ENCODE measurements at regions not wholly inside any gene's neighbourhood (a gene's known extent, or its start where the extent isn't known, plus 50 kb on each side); places are given as distances from the start of the nearest gene placed in this dataset.
"Not testable (repeated sequence)": the region's sequence is repeated elsewhere in the genome, so short reads cannot be mapped to it uniquely, and the experiment has no call there.

- TF ChIP-seq SUZ12 (IDR thresholded peaks at IDR 0.05; ENCODE audit: extremely low read depth, insufficient read depth, insufficient read length) (no peak), YY1 (IDR thresholded peaks at IDR 0.05; ENCODE audit: insufficient read depth, insufficient read length) (no peak)
- Histone ChIP-seq H3K36me3 (ENCODE audit: insufficient read depth, insufficient read length, low read length) (no peaks in the 10 kb centered on the region), H3K4me1 (ENCODE audit: insufficient read depth, insufficient read length) (no peaks in the 10 kb centered on the region), H3K27me3 (ENCODE audit: insufficient read depth, insufficient read length) (no peaks in the 10 kb centered on the region), H3K4me3 (ENCODE audit: insufficient read length, low read depth) (no peak overlapping the region), H3K9ac (ENCODE audit: insufficient read length, low read depth) (no peak overlapping the region), H3K9me3 (ENCODE audit: insufficient read depth, low read length) (no peaks in the 10 kb centered on the region)
- no peak for DNase-seq (ENCODE audit: low read depth, low spot score)
Measured at GRCh38 chr17:16853661-16854320, 118.1 kb downstream of the TNFRSF13B start.

- not testable (repeated sequence) for DNase-seq (ENCODE audit: low read depth, low spot score); H3K4me1 ChIP-seq (ENCODE audit: insufficient read depth, insufficient read length); H3K4me3 ChIP-seq (ENCODE audit: insufficient read length, low read depth); H3K27me3 ChIP-seq (ENCODE audit: insufficient read depth, insufficient read length); H3K9ac ChIP-seq (ENCODE audit: insufficient read length, low read depth); H3K36me3 ChIP-seq (ENCODE audit: insufficient read depth, insufficient read length, low read length); H3K9me3 ChIP-seq (ENCODE audit: insufficient read depth, low read length)
Measured at GRCh38 chr17:16849861-16850260, 122.1 kb downstream of the TNFRSF13B start.

- not testable (repeated sequence) for H3K36me3 ChIP-seq (ENCODE audit: insufficient read depth, insufficient read length, low read length); H3K27me3 ChIP-seq (ENCODE audit: insufficient read depth, insufficient read length); H3K4me3 ChIP-seq (ENCODE audit: insufficient read length, low read depth); H3K9me3 ChIP-seq (ENCODE audit: insufficient read depth, low read length); H3K4me1 ChIP-seq (ENCODE audit: insufficient read depth, insufficient read length); DNase-seq (ENCODE audit: low read depth, low spot score); H3K9ac ChIP-seq (ENCODE audit: insufficient read length, low read depth)
Measured at GRCh38 chr17:16848997-16849396, 122.9 kb downstream of the TNFRSF13B start.

GRCh38 chr17:16845098-16845497 is 126.8 kb downstream of the TNFRSF13B start:
- not testable (repeated sequence) for H3K9ac ChIP-seq (ENCODE audit: insufficient read length, low read depth); H3K27me3 ChIP-seq (ENCODE audit: insufficient read depth, insufficient read length); H3K36me3 ChIP-seq (ENCODE audit: insufficient read depth, insufficient read length, low read length); DNase-seq (ENCODE audit: low read depth, low spot score); H3K4me3 ChIP-seq (ENCODE audit: insufficient read length, low read depth); H3K4me1 ChIP-seq (ENCODE audit: insufficient read depth, insufficient read length); H3K9me3 ChIP-seq (ENCODE audit: insufficient read depth, low read length)

- not testable (repeated sequence) for DNase-seq (ENCODE audit: low read depth, low spot score); H3K9ac ChIP-seq (ENCODE audit: insufficient read length, low read depth)
Measured at GRCh38 chr17:16844669-16845068, 127.2 kb downstream of the TNFRSF13B start.

GRCh38 chr17:16843511-16843910 is 128.4 kb downstream of the TNFRSF13B start:
- H3K36me3 ChIP-seq (ENCODE audit: insufficient read depth, insufficient read length, low read length); DNase-seq (ENCODE audit: low read depth, low spot score); H3K9ac ChIP-seq (ENCODE audit: insufficient read length, low read depth); H3K9me3 ChIP-seq (ENCODE audit: insufficient read depth, low read length); H3K4me1 ChIP-seq (ENCODE audit: insufficient read depth, insufficient read length); H3K4me3 ChIP-seq (ENCODE audit: insufficient read length, low read depth); H3K27me3 ChIP-seq (ENCODE audit: insufficient read depth, insufficient read length): not testable (repeated sequence)

More at GRCh38 chr17:16844669-16845068, 127.2 kb downstream of the TNFRSF13B start:
- not testable (repeated sequence) for H3K27me3 ChIP-seq (ENCODE audit: insufficient read depth, insufficient read length); H3K9me3 ChIP-seq (ENCODE audit: insufficient read depth, low read length); H3K4me1 ChIP-seq (ENCODE audit: insufficient read depth, insufficient read length); H3K4me3 ChIP-seq (ENCODE audit: insufficient read length, low read depth); H3K36me3 ChIP-seq (ENCODE audit: insufficient read depth, insufficient read length, low read length)

- H3K9me3 ChIP-seq (ENCODE audit: insufficient read depth, low read length); H3K9ac ChIP-seq (ENCODE audit: insufficient read length, low read depth); H3K4me1 ChIP-seq (ENCODE audit: insufficient read depth, insufficient read length); H3K4me3 ChIP-seq (ENCODE audit: insufficient read length, low read depth); DNase-seq (ENCODE audit: low read depth, low spot score); H3K27me3 ChIP-seq (ENCODE audit: insufficient read depth, insufficient read length); H3K36me3 ChIP-seq (ENCODE audit: insufficient read depth, insufficient read length, low read length): not testable (repeated sequence)
Measured at GRCh38 chr17:16842346-16842745, 129.6 kb downstream of the TNFRSF13B start.

GRCh38 chr17:16841896-16842295 is 130.0 kb downstream of the TNFRSF13B start:
- H3K27me3 ChIP-seq (ENCODE audit: insufficient read depth, insufficient read length); H3K4me3 ChIP-seq (ENCODE audit: insufficient read length, low read depth); H3K9ac ChIP-seq (ENCODE audit: insufficient read length, low read depth); H3K9me3 ChIP-seq (ENCODE audit: insufficient read depth, low read length); DNase-seq (ENCODE audit: low read depth, low spot score); H3K4me1 ChIP-seq (ENCODE audit: insufficient read depth, insufficient read length); H3K36me3 ChIP-seq (ENCODE audit: insufficient read depth, insufficient read length, low read length): not testable (repeated sequence)

GRCh38 chr17:16840219-16840618 is 131.7 kb downstream of the TNFRSF13B start:
- not testable (repeated sequence) for H3K9me3 ChIP-seq (ENCODE audit: insufficient read depth, low read length); H3K4me1 ChIP-seq (ENCODE audit: insufficient read depth, insufficient read length); H3K4me3 ChIP-seq (ENCODE audit: insufficient read length, low read depth); H3K27me3 ChIP-seq (ENCODE audit: insufficient read depth, insufficient read length); DNase-seq (ENCODE audit: low read depth, low spot score); H3K9ac ChIP-seq (ENCODE audit: insufficient read length, low read depth); H3K36me3 ChIP-seq (ENCODE audit: insufficient read depth, insufficient read length, low read length)

GRCh38 chr17:16839242-16840175 is 132.4 kb downstream of the TNFRSF13B start:
- not testable (repeated sequence) for H3K9me3 ChIP-seq (ENCODE audit: insufficient read depth, low read length); DNase-seq (ENCODE audit: low read depth, low spot score); H3K4me1 ChIP-seq (ENCODE audit: insufficient read depth, insufficient read length); H3K9ac ChIP-seq (ENCODE audit: insufficient read length, low read depth); H3K4me3 ChIP-seq (ENCODE audit: insufficient read length, low read depth); H3K36me3 ChIP-seq (ENCODE audit: insufficient read depth, insufficient read length, low read length); H3K27me3 ChIP-seq (ENCODE audit: insufficient read depth, insufficient read length)

- H3K27me3 ChIP-seq (ENCODE audit: insufficient read depth, insufficient read length); H3K36me3 ChIP-seq (ENCODE audit: insufficient read depth, insufficient read length, low read length); DNase-seq (ENCODE audit: low read depth, low spot score); H3K4me1 ChIP-seq (ENCODE audit: insufficient read depth, insufficient read length); H3K9ac ChIP-seq (ENCODE audit: insufficient read length, low read depth); H3K4me3 ChIP-seq (ENCODE audit: insufficient read length, low read depth); H3K9me3 ChIP-seq (ENCODE audit: insufficient read depth, low read length): not testable (repeated sequence)
Measured at GRCh38 chr17:16838795-16839194, 133.1 kb downstream of the TNFRSF13B start.

All from NT2/D1 (cell line).